ENCODE measurements at regions not wholly inside any gene's neighbourhood (a gene's known extent, or its start where the extent isn't known, plus 50 kb on each side); places are given as distances from the start of the nearest gene placed in this dataset.
A peak's percentile ranks its signal among the peaks of the same experiment; 100 is the strongest.
"Not testable (repeated sequence)": the region's sequence is repeated elsewhere in the genome, so short reads cannot be mapped to it uniquely, and the experiment has no call there.

GRCh38 chr11:112706863-112707262 lies 254.4 kb upstream of the NCAM1 start:
- H3K9ac ChIP-seq (replicated peaks in 1 of 4; ENCODE audit: extremely low read depth in 1 of 4, low read depth in 3 of 4, low read length in 3 of 4), result no peak overlapping the region
- CTCF ChIA-PET (ENCODE audit: partially characterized antibody), result no interaction called here

DNA sequence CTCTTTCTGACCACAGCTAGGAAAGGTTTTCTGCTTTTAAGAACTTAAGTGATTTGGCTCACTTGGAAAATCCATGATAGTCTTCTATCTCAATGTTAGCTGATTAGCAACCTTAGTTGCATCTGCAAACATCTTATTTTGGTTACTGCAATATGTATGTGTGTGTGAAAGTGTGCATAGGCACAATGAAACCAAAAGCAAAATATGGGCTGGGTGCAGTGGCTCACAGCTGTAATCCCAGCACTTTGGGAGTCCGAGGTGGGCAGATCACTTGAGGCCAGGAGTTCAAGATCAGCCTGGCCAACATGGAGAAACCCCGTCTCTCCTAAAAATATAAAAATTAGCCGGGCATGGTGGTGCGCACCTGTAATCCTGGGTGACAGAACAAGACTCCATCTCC lies 246.9 kb upstream of the NCAM1 start:
- H3K27ac ChIP-seq (ENCODE audit: low read depth, low read length); DNase-seq (ENCODE audit: low read depth in 1 of 2, low spot score in 2 of 2); H4K5ac ChIP-seq (ENCODE audit: insufficient read length, low read depth, low read length); H3K14ac ChIP-seq (ENCODE audit: insufficient read length); H3K27me3 ChIP-seq (replicated peaks in 1 of 4; ENCODE audit: control insufficient read depth in 3 of 4, extremely low read depth in 1 of 4, insufficient read depth in 3 of 4, low read length in 3 of 4); H3K4ac ChIP-seq (replicated peaks; ENCODE audit: insufficient read length, low read depth, low read length); H2AK5ac ChIP-seq (ENCODE audit: low read depth, low read length); H2BK12ac ChIP-seq (ENCODE audit: low read depth, low read length); H3K23me2 ChIP-seq (ENCODE audit: low read depth, low read length); FAIRE-seq; POLR2A ChIA-PET (ENCODE audit: partially characterized antibody); H3K23ac ChIP-seq (ENCODE audit: insufficient read length); H2BK20ac ChIP-seq (ENCODE audit: low read length); H3K9ac ChIP-seq (replicated peaks in 1 of 4; ENCODE audit: extremely low read depth in 1 of 4, low read depth in 3 of 4, low read length in 3 of 4); H4K91ac ChIP-seq (replicated peaks; ENCODE audit: insufficient read length, low read length); H3K4me1 ChIP-seq (replicated peaks in 1 of 4; ENCODE audit: control insufficient read depth in 3 of 4, insufficient read depth in 4 of 4, low read length in 3 of 4); H2AFZ ChIP-seq (ENCODE audit: low read length); H3K18ac ChIP-seq (ENCODE audit: extremely low read depth, low read length); H2BK120ac ChIP-seq (replicated peaks; ENCODE audit: low read depth, low read length); H2BK5ac ChIP-seq (ENCODE audit: low read depth, low read length); H3K79me1 ChIP-seq (ENCODE audit: low read depth, low read length); H4K20me1 ChIP-seq (replicated peaks in 1 of 2; ENCODE audit: control insufficient read depth in 1 of 2, insufficient read depth in 2 of 2, low read length in 2 of 2); H4K8ac ChIP-seq (ENCODE audit: extremely low read depth, insufficient read depth, low read length); H3K4me2 ChIP-seq (ENCODE audit: insufficient read depth in 1 of 2, low read depth in 2 of 2, low read length in 2 of 2); H3K56ac ChIP-seq (replicated peaks; ENCODE audit: insufficient read length, low read depth, low read length); H3K79me2 ChIP-seq (ENCODE audit: control insufficient read depth in 1 of 2, insufficient read depth in 2 of 2, low read length in 2 of 2); H2BK15ac ChIP-seq (ENCODE audit: low read length); H3K9me3 ChIP-seq (ENCODE audit: insufficient read depth in 2 of 2, low read depth in 1 of 2, low read length in 1 of 2); H3K4me3 ChIP-seq (ENCODE audit: extremely low read depth in 1 of 4, insufficient read depth in 2 of 4, low read depth in 3 of 4, low read length in 4 of 4); H3K36me3 ChIP-seq (ENCODE audit: control insufficient read depth in 2 of 4, insufficient read depth in 4 of 4, low read length in 3 of 4): not testable (repeated sequence)
- WGBS, 2 experiments (ENCODE audit: extremely low coverage in 1 of 2, insufficient coverage in 1 of 2, insufficient read length in 1 of 2, insufficient replicate concordance in 2 of 2, low coverage in 1 of 2, low lambda C conversion rate in 2 of 2, missing lambda C conversion rate in 1 of 2), result 88% methylated on average over 2 of the region's 4 CpGs; no CpG with 5 or more reads in 1 of the 2 experiments
- CTCF ChIA-PET (ENCODE audit: partially characterized antibody), result interaction anchor here (1.3 kb wide), 1 partner anchor 49 kb away, joined by 4 read pairs; no protein-coding TSS in a partner anchor

More at GRCh38 chr11:112706863-112707262, 254.4 kb upstream of the NCAM1 start:
- Histone ChIP-seq H3K79me1 (ENCODE audit: low read depth, low read length) (no peaks in the 10 kb centered on the region), H3K27me3 (replicated peaks in 1 of 4; ENCODE audit: control insufficient read depth in 3 of 4, extremely low read depth in 1 of 4, insufficient read depth in 3 of 4, low read length in 3 of 4) (no peaks in the 10 kb centered on the region), H3K23ac (ENCODE audit: insufficient read length) (no peak overlapping the region), H3K18ac (ENCODE audit: extremely low read depth, low read length) (no peak overlapping the region), H3K9me3 (ENCODE audit: insufficient read depth in 2 of 2, low read depth in 1 of 2, low read length in 1 of 2) (no peaks in the 10 kb centered on the region; a peak in 1 of 4 replicates), H2BK20ac (ENCODE audit: low read length) (no peak overlapping the region), H4K20me1 (replicated peaks in 1 of 2; ENCODE audit: control insufficient read depth in 1 of 2, insufficient read depth in 2 of 2, low read length in 2 of 2) (no peaks in the 10 kb centered on the region), H3K27ac (ENCODE audit: low read depth, low read length) (no peak overlapping the region), H3K79me2 (ENCODE audit: control insufficient read depth in 1 of 2, insufficient read depth in 2 of 2, low read length in 2 of 2) (no peaks in the 10 kb centered on the region), H4K8ac (ENCODE audit: extremely low read depth, insufficient read depth, low read length) (no peak overlapping the region), H2AFZ (ENCODE audit: low read length) (no peak overlapping the region), H2BK120ac (replicated peaks; ENCODE audit: low read depth, low read length) (no peak overlapping the region), H2BK15ac (ENCODE audit: low read length) (no peak overlapping the region), H4K91ac (replicated peaks; ENCODE audit: insufficient read length, low read length) (no peak overlapping the region), H3K4me2 (ENCODE audit: insufficient read depth in 1 of 2, low read depth in 2 of 2, low read length in 2 of 2) (no peak overlapping the region), H3K4ac (replicated peaks; ENCODE audit: insufficient read length, low read depth, low read length) (no peak overlapping the region), H3K23me2 (ENCODE audit: low read depth, low read length) (no peaks in the 10 kb centered on the region), H2AK5ac (ENCODE audit: low read depth, low read length) (no peak overlapping the region), H2BK5ac (ENCODE audit: low read depth, low read length) (no peak overlapping the region), H3K4me1 (replicated peaks in 1 of 4; ENCODE audit: control insufficient read depth in 3 of 4, insufficient read depth in 4 of 4, low read length in 3 of 4) (no peaks in the 10 kb centered on the region), H3K14ac (ENCODE audit: insufficient read length) (no peak overlapping the region), H4K5ac (ENCODE audit: insufficient read length, low read depth, low read length) (no peak overlapping the region), H3K56ac (replicated peaks; ENCODE audit: insufficient read length, low read depth, low read length) (no peak overlapping the region), H3K4me3 (ENCODE audit: extremely low read depth in 1 of 4, insufficient read depth in 2 of 4, low read depth in 3 of 4, low read length in 4 of 4) (no peak overlapping the region), H3K36me3 (ENCODE audit: control insufficient read depth in 2 of 4, insufficient read depth in 4 of 4, low read length in 3 of 4) (no peaks in the 10 kb centered on the region), H2BK12ac (ENCODE audit: low read depth, low read length) (no peak overlapping the region)
- TF ChIP-seq NANOG (IDR thresholded peaks at IDR 0.05; ENCODE audit: insufficient read depth, low read depth, low read length, poor library complexity, severe bottlenecking) (no peak), CEBPB (IDR thresholded peaks at IDR 0.05; ENCODE audit: low read depth, low read length) (peak; percentile 93)
- DNase-seq (ENCODE audit: low read depth in 1 of 2, low spot score in 2 of 2) (no peak), FAIRE-seq (no peak)
- WGBS, 2 experiments (ENCODE audit: extremely low coverage in 1 of 2, insufficient coverage in 1 of 2, insufficient read length in 1 of 2, insufficient replicate concordance in 2 of 2, low coverage in 1 of 2, low lambda C conversion rate in 2 of 2, missing lambda C conversion rate in 1 of 2), result 91% methylated on average over 1 of the region's 1 CpG; no CpG with 5 or more reads in 1 of the 2 experiments
- POLR2A ChIA-PET (ENCODE audit: partially characterized antibody), result no interaction called here

Data from H1 (cell line).